DMS 273 (cell line): ENCODE measurements at regions not wholly inside any gene's neighbourhood (a gene's known extent, or its start where the extent isn't known, plus 50 kb on each side); places are given as distances from the start of the nearest gene placed in this dataset.
"Not testable (repeated sequence)": the region's sequence is repeated elsewhere in the genome, so short reads cannot be mapped to it uniquely, and the experiment has no call there.

ENCODE experiments used
- DNase-seq: peaks from one replicate; lab custom pipeline; 2025; ENCODE audit not compliant: unreplicated experiment; lab: John Stamatoyannopoulos, UW

- no peak for DNase-seq
Observed at GRCh38 chr1:67528141-67528540, 97.9 kb upstream of the SERBP1 start.

- DNase-seq: no peak
Observed at GRCh38 chr1:67530071-67530470, 99.9 kb upstream of the SERBP1 start.

- peak; percentile 85 for DNase-seq
Observed at GRCh38 chr1:67532452-67533216, 102.4 kb upstream of the SERBP1 start.

- peak; percentile 34 for DNase-seq
Observed at GRCh38 chr1:67534627-67535065, 104.4 kb upstream of the SERBP1 start.

GRCh38 chr1:67535474-67535873 lies 105.3 kb upstream of the SERBP1 start:
- DNase-seq: peak; percentile 90

- DNase-seq: peak; percentile 22
Observed at GRCh38 chr1:67536957-67537666, 106.9 kb upstream of the SERBP1 start.

GRCh38 chr1:67537667-67538018 lies 107.4 kb upstream of the SERBP1 start:
- no peak for DNase-seq

- DNase-seq: no peak
Observed at GRCh38 chr1:67540025-67540732, 110.0 kb upstream of the SERBP1 start.

GRCh38 chr1:67540733-67541125 lies 110.5 kb upstream of the SERBP1 start:
- DNase-seq: peak; percentile 25

GRCh38 chr1:67542747-67543146 lies 112.5 kb upstream of the SERBP1 start:
- DNase-seq: no peak

GRCh38 chr1:67544921-67545320 lies 114.7 kb upstream of the SERBP1 start:
- DNase-seq: no peak

GRCh38 chr1:67545364-67545763 lies 115.2 kb upstream of the SERBP1 start:
- DNase-seq: no peak

GRCh38 chr1:67551375-67551774 lies 121.2 kb upstream of the SERBP1 start:
- DNase-seq: no peak

GRCh38 chr1:67552336-67552759 lies 122.1 kb upstream of the SERBP1 start:
- DNase-seq: peak; percentile 20

GRCh38 chr1:67554204-67554603 lies 124.0 kb upstream of the SERBP1 start:
- not testable (repeated sequence) for DNase-seq

GRCh38 chr1:67555461-67556296 lies 125.5 kb upstream of the SERBP1 start:
- no peak for DNase-seq

GRCh38 chr1:67556297-67556900 lies 126.2 kb upstream of the SERBP1 start:
- no peak for DNase-seq

- no peak for DNase-seq
Observed at GRCh38 chr1:67557696-67558448, 127.1 kb upstream of the GADD45A start.

- no peak for DNase-seq
Observed at GRCh38 chr1:67558449-67559193, 126.4 kb upstream of the GADD45A start.
